HG03135 (cell line): ENCODE measurements at regions not wholly inside any gene's neighbourhood (a gene's known extent, or its start where the extent isn't known, plus 50 kb on each side); places are given as distances from the start of the nearest gene placed in this dataset.
"Not testable (repeated sequence)": the region's sequence is repeated elsewhere in the genome, so short reads cannot be mapped to it uniquely, and the experiment has no call there.

Source experiments
- ATAC-seq: cut with Tn5 transposase; IDR thresholded peaks from one replicate; pipeline ENCODE4 v1.9.1; 2021; ENCODE audit warnings: mild to moderate bottlenecking, moderate library complexity; ENCODE audit not compliant: unreplicated experiment

- no peak for ATAC-seq
These were observed 300.2 kb upstream of the VCX start for GRCh38 chrX:7542587-7543380.

DNA sequence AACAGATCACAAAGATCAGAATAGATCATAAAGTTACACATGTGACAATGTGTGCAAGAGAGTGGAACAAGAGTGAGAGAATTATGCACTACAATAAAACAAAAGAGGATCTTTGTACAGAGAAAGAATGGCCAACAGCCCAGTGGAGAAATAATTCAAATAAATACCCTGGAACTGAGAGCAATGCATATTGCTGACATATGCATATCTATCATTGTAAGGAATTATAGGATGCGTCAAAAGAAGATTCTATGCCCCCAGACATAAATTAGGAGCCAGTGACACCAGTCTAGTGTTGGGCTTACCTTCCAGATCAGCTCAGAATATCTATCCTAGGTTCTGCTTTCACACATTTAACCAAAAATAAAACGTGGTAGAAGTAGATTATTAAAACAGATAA lies 320.1 kb upstream of the VCX start:
- ATAC-seq: no peak

- ATAC-seq: no peak
These were observed 327.1 kb upstream of the VCX start for GRCh38 chrX:7515681-7516413.

- no peak for ATAC-seq
These were observed 327.9 kb upstream of the VCX start for GRCh38 chrX:7514871-7515599.

- ATAC-seq: no peak
These were observed 330.1 kb upstream of the VCX start for GRCh38 chrX:7512845-7513244.

DNA sequence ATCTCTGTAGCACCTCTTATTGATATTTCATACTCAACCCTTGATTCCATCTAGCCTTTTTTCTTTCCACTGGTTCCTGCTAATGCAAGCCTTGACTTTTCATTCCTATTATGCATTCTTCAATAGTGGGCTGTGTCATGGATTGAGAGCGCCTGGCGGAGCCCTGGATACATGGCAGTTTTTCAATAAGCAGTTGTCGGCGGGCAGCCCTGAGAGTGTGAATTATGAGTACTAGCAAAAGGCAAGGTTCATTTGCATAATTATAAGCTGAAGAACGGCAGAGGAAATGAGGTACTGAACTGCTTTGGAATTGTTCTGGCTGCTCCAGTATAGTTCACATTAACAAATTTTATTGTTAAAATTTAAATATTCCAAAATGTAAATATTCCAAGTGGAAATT lies 339.7 kb upstream of the VCX start:
- no peak for ATAC-seq

GRCh38 chrX:7500386-7500785 lies 342.6 kb upstream of the VCX start:
- ATAC-seq: no peak

DNA sequence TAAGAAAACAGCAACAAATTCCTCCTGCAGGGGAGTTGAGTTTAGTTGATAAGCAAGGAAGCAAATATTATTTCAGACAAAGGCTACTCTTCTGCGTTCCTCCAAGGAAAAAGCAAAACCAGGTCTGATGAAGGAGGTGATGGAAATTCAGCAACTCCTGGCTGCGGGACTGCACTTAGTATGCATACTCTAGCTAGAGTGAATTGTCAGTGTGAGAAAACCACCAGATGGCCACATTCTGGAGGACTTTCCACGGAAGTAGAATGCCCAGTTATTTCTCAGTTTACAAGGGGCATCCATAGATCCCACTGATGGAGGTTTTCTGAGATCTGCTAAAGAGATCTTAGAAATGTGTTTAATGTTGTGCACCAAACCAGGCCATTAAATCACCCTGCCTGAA lies 338.6 kb upstream of the PUDP start:
- ATAC-seq: no peak

DNA sequence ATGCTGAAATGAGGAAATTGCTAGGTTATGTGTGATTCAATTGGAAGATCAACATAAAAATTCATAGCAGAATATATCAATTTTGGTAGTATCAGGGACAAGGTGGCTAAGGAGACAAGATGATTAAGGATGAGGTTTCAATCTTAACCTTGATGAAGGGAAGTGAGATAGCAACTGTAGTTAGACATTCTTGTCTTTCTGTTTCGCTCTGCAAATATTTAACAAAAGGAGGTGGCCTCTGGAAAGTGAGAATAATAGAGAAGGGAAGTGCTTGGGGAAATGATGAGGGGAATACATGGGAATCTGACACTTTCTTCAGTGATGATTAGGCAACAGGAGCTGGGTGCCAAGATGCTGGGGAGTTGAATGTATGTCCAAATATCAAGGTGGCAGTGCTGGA lies 337.1 kb upstream of the PUDP start:
- ATAC-seq: no peak

DNA sequence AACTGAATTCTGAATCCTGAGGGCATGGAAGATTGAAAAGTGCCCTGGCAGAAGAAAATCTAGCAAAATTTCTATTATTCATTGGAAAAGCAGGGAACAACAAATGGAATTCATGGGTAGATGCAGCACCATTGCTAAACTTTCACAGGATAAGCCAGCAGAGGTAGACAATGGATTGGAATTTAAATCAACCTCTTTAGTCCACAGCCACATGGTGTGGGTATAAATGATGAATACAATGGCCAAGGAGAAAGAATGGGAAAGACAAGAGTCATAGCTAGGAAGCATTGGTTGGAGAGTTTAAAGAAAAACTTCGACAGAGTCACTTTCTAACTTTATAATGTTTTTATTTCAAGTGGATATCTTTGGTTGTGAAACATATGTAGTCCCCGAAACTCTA lies 332.8 kb upstream of the PUDP start:
- ATAC-seq: no peak

DNA sequence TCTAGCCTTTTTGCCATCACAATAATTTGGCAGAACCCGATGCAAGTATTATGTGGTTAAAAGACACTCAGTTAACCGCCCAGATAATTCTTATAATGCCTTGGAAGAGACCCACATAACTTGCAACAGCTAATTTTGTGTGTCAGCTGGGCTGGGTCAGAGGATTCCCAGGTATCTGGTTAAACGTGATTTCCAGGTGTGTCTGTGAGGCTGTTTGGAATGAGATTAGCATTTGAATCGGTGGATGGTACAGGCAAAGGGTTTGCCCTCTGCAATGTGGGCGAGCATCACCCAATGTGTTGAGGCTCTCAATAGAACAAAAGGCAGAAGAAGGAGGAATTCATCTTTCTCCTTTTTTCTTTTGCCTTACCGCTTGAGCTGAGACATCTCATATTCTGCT lies 314.2 kb upstream of the PUDP start:
- ATAC-seq: no peak

DNA sequence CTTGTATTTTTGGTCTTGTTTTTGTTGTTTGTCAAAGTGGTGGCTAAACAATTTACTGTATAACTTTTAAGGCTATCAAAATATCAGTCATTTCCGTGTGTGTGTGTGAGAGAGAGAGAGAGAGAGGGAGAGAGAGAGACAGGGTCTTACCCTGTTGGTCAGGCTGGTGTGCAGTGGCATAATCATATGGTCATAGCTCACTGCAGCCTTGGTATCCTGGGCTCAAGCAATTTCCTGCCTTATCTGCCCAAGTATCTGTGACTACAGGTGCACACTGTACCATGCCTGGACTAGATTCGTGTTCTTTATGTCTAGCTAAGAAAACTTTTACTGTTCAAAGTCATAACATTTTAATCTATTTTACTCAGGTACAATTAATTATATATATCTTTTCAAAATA lies 313.1 kb upstream of the PUDP start:
- not testable (repeated sequence) for ATAC-seq

GRCh38 chrX:7447801-7448499 lies 300.0 kb upstream of the PUDP start:
- no peak for ATAC-seq

GRCh38 chrX:7446815-7447214 lies 298.9 kb upstream of the PUDP start:
- ATAC-seq: no peak

DNA sequence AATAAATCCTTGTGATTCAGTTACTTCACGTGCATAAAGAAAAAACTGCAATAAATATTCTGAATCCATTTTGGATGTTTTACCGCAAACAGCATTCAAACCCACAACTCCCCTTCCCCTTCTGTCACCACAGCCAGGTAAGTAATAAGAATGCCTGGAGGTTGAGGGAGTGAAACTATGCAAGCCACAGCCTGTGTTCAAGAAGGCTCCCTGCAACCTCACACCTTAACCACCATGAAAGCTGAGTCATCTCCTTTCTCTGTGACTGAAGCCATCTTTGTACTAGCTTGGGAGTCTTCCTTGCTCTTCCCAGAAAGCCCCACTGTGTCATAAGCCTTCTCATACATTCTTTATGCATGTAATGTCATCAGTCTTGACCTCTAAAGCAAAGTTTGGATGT lies 297.0 kb upstream of the PUDP start:
- peak; percentile 69 for ATAC-seq

DNA sequence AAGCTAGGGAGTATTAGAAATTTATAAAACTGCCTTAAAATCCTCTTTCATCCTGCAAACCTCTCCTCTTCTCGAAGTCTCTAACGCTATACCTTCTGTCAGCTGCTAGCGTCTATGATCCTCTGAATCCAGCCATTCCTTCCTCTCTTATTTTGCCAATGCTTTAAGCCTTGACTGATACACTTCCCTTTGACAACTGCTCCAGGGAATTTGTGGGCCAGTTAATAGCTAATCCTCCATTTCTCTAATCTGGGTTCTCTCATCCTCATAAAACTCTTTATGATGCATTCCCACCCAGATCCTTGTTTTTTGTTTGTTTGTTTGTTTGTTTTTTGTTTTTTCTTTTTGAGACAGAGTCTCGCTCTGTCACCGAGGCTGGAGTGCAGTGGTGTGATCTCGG lies 293.6 kb upstream of the PUDP start:
- no peak for ATAC-seq

DNA sequence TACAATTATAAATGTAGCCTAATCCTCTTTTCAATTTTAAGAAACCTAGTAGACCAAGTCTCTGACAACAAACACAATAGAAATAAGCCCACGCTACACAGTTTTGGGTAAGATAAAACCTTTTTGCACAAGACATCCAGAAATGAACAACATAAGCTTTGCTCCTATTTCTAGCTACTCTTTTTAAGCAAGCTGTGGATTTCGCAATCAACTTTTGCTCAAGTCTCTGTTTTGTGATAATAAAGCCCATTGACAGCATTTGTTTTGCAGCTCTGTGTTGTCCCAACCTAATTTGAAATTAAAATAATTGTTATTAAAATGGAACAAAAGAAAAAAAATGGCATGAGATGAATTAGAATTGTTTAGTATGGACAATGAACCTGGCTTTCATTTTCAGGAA lies 287.9 kb upstream of the PUDP start:
- no peak for ATAC-seq

GRCh38 chrX:7432901-7433300 lies 284.9 kb upstream of the PUDP start:
- no peak for ATAC-seq

DNA sequence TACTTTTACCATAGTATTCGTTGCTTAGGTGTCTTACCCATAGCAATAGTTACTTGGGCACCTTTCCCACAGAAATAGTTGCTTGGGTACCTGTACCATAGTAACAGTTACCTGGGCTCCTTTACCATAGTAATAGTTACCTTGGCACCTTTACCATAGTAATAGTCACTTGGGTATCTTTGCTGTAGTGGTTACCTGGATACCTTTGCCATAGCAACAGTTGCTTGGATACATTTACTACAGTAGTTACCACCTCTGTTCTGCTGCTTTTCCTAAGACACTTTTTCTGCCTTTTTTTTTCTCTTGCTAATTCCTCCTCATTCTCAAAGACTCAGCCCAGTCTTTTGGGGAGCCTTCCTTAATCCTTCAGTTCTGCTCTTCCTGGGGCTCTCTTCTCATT lies 272.8 kb upstream of the PUDP start:
- ATAC-seq: no peak

- ATAC-seq: no peak
These were observed 266.8 kb upstream of the PUDP start for GRCh38 chrX:7414753-7415152.

- no peak for ATAC-seq
These were observed 264.9 kb upstream of the PUDP start for GRCh38 chrX:7412840-7413239.
